CD4-positive, CD25-positive, alpha-beta regulatory T cell (primary cell): ENCODE measurements at regions not wholly inside any gene's neighbourhood (a gene's known extent, or its start where the extent isn't known, plus 50 kb on each side); places are given as distances from the start of the nearest gene placed in this dataset.

ENCODE experiments used
- ATAC-seq, 2 donors: fragments of 150-1000 bp; cut with Tn5 transposase; one replicate each; pipeline ENCODE4 v1.10.0; 2021; ENCODE audit warnings: low read depth in 2 of 2, moderate number of reproducible peaks in 2 of 2, moderate library complexity in 1 of 2
- DNase-seq, 3 donors: peaks; one replicate each; pipeline versions ENCODE4 v3.0.0 to v3.0.0-alpha.2; 2012 to 2022; ENCODE audit warnings: mixed read lengths in 1 of 3
- H3K27ac ChIP-seq: one replicate; pipeline ENCODE4 v1.7.0; 2013; ENCODE audit warnings: mild to moderate bottlenecking, low read length; ENCODE audit not compliant: insufficient read depth, poor library complexity, severe bottlenecking
- H3K27me3 ChIP-seq: one replicate; pipeline ENCODE4 v1.7.0; 2013; ENCODE audit warnings: low read length; ENCODE audit not compliant: control insufficient read depth, insufficient read depth
- H3K36me3 ChIP-seq: one replicate; pipeline ENCODE4 v1.7.0; 2013; ENCODE audit warnings: mild to moderate bottlenecking, low read length, moderate library complexity; ENCODE audit not compliant: control insufficient read depth, insufficient read depth
- H3K4me1 ChIP-seq: 2 replicates; pipeline ENCODE4 v1.7.0; 2013; ENCODE audit warnings: mild to moderate bottlenecking, low read length; ENCODE audit not compliant: insufficient read depth, control insufficient read depth, poor library complexity, severe bottlenecking
- H3K4me3 ChIP-seq: one replicate; pipeline ENCODE4 v1.7.0; 2013; ENCODE audit warnings: low read depth, mild to moderate bottlenecking, low read length, moderate library complexity
- H3K9me3 ChIP-seq, 2 experiments: 1 replicate in 1 of 2; 2 replicates in 1 of 2; pipeline ENCODE4 v1.7.0; 2013; ENCODE audit warnings: low read length in 2 of 2, mild to moderate bottlenecking in 1 of 2, moderate library complexity in 1 of 2; ENCODE audit not compliant: control insufficient read depth in 2 of 2
- H3K27ac Mint-ChIP-seq, 3 donors: one replicate each; pipeline ENCODE4 v1.8.0; 2020 to 2022; ENCODE audit warnings: mild to moderate bottlenecking in 3 of 3, mixed read lengths in 3 of 3, moderate library complexity in 2 of 3
- H3K27me3 Mint-ChIP-seq: one replicate; pipeline ENCODE4 v1.8.0; 2022; ENCODE audit warnings: mild to moderate bottlenecking, mixed read lengths
- H3K36me3 Mint-ChIP-seq: one replicate; pipeline ENCODE4 v1.8.0; 2020; ENCODE audit warnings: mixed read lengths
- H3K4me1 Mint-ChIP-seq, 4 donors: one replicate each; pipeline ENCODE4 v1.8.0; 2020 to 2022; ENCODE audit warnings: mixed read lengths in 4 of 4, mild to moderate bottlenecking in 1 of 4
- H3K4me3 Mint-ChIP-seq, 4 donors: one replicate each; pipeline ENCODE4 v1.8.0; 2020 to 2022; ENCODE audit warnings: mild to moderate bottlenecking in 4 of 4, mixed read lengths in 4 of 4, moderate library complexity in 3 of 4
- H3K9me3 Mint-ChIP-seq, 7 donors: one replicate each; pipeline ENCODE4 v1.8.0; 2020 to 2022; ENCODE audit warnings: mixed read lengths in 7 of 7, mild to moderate bottlenecking in 3 of 7, moderate library complexity in 2 of 7

- H3K4me1 ChIP-seq, result no peaks in the 10 kb centered on the region
- no peak overlapping the region for H3K27ac ChIP-seq
- no peaks in the 10 kb centered on the region for H3K9me3 ChIP-seq
- Mint-ChIP-seq H3K36me3 (no peaks in the 10 kb centered on the region), H3K27ac (no peak overlapping the region), H3K4me1 (no peaks in the 10 kb centered on the region), H3K27me3 (peaks cover 18% of the 10 kb centered on the region), H3K9me3 (peaks cover 0 to 2% (median 0%) of the 10 kb centered on the region in 7 donors), H3K4me3 (no peak overlapping the region)
- peaks cover 2% of the 10 kb centered on the region for H3K27me3 ChIP-seq
- ATAC-seq (no peak), DNase-seq (no peak)
- no peak overlapping the region for H3K4me3 ChIP-seq
- H3K36me3 ChIP-seq, result no peaks in the 10 kb centered on the region
These were observed 83.5 kb upstream of the VANGL1 start for GRCh38 chr1:115558275-115558674.

- DNase-seq (no peak), ATAC-seq (no peak)
- Mint-ChIP-seq H3K4me3 (no peak overlapping the region), H3K9me3 (peaks cover 0 to 2% (median 0%) of the 10 kb centered on the region in 7 donors), H3K27ac (no peak overlapping the region), H3K4me1 (no peaks in the 10 kb centered on the region), H3K27me3 (peaks cover 18% of the 10 kb centered on the region), H3K36me3 (no peaks in the 10 kb centered on the region)
- no peaks in the 10 kb centered on the region for H3K36me3 ChIP-seq
- H3K4me1 ChIP-seq, result no peaks in the 10 kb centered on the region
- H3K27ac ChIP-seq, result no peak overlapping the region
- no peak overlapping the region for H3K4me3 ChIP-seq
- peaks cover 2% of the 10 kb centered on the region for H3K27me3 ChIP-seq
- H3K9me3 ChIP-seq, result no peaks in the 10 kb centered on the region
These were observed 84.1 kb upstream of the VANGL1 start for GRCh38 chr1:115557715-115558114.

DNA sequence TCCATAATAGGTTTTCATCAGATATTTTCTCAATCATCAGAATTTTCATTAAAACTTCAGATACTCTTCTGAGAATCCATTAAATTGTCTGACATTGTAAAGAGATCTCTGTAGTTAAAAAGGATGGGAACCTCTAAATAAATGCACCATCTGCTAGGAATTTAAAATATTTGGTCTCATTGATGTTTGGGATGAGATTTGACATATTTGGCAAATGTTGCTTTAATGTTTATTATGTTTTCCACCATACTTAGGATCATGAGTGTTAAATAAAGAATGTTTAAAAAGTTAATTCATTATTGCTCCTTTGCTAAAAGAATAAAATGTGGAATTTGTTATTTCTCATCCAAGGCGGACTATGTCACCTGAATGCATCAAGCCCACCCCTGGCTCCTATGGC lies 85.5 kb upstream of the VANGL1 start:
- Histone ChIP-seq H3K27ac (no peak overlapping the region), H3K9me3 (no peaks in the 10 kb centered on the region), H3K4me1 (no peaks in the 10 kb centered on the region), H3K27me3 (no peaks in the 10 kb centered on the region), H3K4me3 (no peak overlapping the region), H3K36me3 (no peaks in the 10 kb centered on the region)
- no peak for ATAC-seq
- Mint-ChIP-seq H3K4me3 (no peak overlapping the region), H3K27me3 (peaks cover 20% of the 10 kb centered on the region), H3K4me1 (no peaks in the 10 kb centered on the region), H3K9me3 (peaks cover 0 to 2% (median 0%) of the 10 kb centered on the region in 7 donors), H3K27ac (no peak overlapping the region), H3K36me3 (no peaks in the 10 kb centered on the region)
- no peak for DNase-seq

DNA sequence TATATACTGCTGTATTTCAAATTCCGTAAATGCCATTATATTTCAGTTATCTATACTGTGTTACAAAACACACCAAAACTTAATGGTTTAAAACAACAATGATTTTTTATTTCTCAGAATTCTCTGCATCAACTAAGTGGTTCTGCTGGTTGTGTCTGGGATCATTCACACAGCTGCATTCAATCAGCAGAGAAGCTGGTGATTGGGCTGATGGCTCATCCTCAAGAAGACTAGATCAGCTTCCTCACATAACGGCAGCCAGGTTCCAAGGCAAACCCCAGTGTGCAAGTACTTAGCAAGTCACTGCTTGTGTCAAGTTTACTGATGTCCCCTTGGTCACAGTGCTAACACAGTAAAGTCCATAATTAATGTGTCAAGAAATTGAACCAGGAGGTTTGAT lies 86.3 kb upstream of the VANGL1 start:
- no peaks in the 10 kb centered on the region for H3K4me1 Mint-ChIP-seq
- Histone ChIP-seq H3K4me3 (no peak overlapping the region), H3K4me1 (no peaks in the 10 kb centered on the region), H3K9me3 (no peaks in the 10 kb centered on the region), H3K36me3 (no peaks in the 10 kb centered on the region), H3K27me3 (no peaks in the 10 kb centered on the region), H3K27ac (no peak overlapping the region)
- H3K27ac Mint-ChIP-seq, result no peak overlapping the region
- peaks cover 14% of the 10 kb centered on the region for H3K27me3 Mint-ChIP-seq
- H3K9me3 Mint-ChIP-seq, result peaks cover 0 to 2% (median 0%) of the 10 kb centered on the region in 7 donors
- no peaks in the 10 kb centered on the region for H3K36me3 Mint-ChIP-seq
- DNase-seq (no peak), ATAC-seq (no peak)
- H3K4me3 Mint-ChIP-seq, result no peak overlapping the region

DNA sequence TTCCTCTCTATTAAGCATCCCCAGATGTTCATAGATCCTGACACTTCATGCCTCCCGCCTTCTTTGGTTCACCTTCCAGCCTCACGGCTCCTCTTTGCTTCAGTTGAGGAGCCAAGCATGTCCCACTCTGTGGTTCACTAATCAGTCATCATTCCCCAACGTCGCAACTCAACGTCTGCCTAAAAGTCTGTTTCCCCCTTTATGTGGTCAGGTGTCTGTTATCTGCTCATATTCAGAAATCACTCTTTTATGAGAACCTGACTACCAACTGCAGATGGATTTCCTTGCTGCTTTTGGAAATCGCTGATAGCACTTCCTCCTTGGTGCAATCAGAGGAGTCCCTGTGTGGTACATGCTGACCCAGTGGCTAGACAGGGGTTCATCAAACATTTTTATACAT lies 94.1 kb upstream of the VANGL1 start:
- Mint-ChIP-seq H3K27ac (no peak overlapping the region), H3K4me1 (no peaks in the 10 kb centered on the region), H3K27me3 (peaks cover 10% of the 10 kb centered on the region), H3K36me3 (no peaks in the 10 kb centered on the region), H3K9me3 (peaks cover 0 to 4% (median 0%) of the 10 kb centered on the region in 7 donors), H3K4me3 (no peak overlapping the region)
- ATAC-seq (no peak), DNase-seq (no peak)
- Histone ChIP-seq H3K4me1 (no peaks in the 10 kb centered on the region), H3K27ac (no peak overlapping the region), H3K27me3 (no peaks in the 10 kb centered on the region), H3K36me3 (no peaks in the 10 kb centered on the region), H3K4me3 (no peak overlapping the region), H3K9me3 (no peaks in the 10 kb centered on the region)

DNA sequence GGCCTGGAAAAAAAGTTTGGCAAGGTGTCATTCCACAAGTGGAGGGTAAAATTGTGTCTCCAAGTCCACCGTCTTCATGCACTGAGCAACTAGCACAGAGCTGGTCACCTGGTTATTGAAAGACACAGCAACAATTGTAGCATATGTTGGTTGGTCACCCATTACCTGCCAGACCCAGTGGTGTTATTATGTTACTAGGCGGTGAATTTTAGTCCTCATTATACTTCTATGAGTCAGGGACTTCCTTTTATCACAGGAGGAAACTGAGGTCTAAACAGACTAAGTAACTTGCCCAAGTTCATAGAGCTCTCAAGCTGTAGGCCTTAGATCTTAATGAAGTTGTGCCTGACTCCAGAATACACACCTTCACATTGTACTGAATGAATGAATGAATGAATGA lies 94.9 kb upstream of the VANGL1 start:
- Histone ChIP-seq H3K4me3 (no peak overlapping the region), H3K27ac (no peak overlapping the region), H3K9me3 (no peaks in the 10 kb centered on the region), H3K4me1 (no peaks in the 10 kb centered on the region), H3K36me3 (no peaks in the 10 kb centered on the region), H3K27me3 (no peaks in the 10 kb centered on the region)
- H3K9me3 Mint-ChIP-seq, result peaks cover 0 to 4% (median 0%) of the 10 kb centered on the region in 7 donors
- no peak for DNase-seq
- ATAC-seq, result no peak
- H3K4me3 Mint-ChIP-seq, result no peak overlapping the region
- H3K36me3 Mint-ChIP-seq, result no peaks in the 10 kb centered on the region
- H3K27me3 Mint-ChIP-seq, result peaks cover 12% of the 10 kb centered on the region
- H3K4me1 Mint-ChIP-seq, result no peaks in the 10 kb centered on the region
- no peak overlapping the region for H3K27ac Mint-ChIP-seq

DNA sequence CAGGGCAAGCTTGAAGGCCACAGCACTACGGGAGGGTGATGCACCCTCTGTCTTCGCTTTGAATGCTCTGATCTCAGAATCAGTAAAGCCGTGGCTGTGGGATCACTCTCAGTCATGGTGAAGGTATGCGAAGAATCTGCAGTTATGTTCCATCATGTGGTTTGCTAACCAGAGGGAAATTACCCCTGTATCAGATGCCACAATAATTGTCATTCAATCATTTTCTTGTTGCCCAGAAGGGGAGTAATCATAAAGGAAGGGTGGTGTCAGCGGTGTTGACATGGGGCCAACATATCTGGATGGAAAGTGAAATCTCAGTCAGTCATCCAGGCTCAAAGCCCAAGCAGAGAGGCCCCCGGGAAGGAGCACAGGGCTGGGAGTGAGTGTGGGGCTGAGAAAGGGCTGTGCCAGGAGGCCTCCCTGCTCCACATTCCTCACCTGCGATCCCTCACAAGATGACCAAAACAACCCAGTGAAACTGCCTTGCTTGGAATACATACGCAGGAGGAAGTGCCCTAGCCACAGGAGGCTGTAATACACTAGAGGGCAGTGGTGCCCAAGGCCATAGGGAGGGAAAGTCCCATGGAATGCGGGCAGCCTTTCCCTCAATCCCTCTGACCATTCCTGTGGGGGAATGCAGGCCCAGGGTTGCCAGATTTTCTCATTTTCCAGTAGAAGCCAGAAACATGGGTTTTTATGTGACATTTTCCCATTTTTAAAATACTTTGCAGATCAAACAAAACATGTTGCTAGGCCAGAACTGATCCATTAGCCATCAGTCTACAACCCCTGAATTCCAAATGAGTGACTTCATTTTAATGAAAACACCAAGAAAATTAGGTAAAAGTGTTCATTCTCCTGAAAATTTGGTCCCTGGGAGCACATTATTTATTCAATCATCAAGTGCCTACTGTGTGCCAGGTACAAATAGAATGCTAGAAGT lies 95.7 kb upstream of the VANGL1 start:
- Mint-ChIP-seq H3K27me3 (peaks cover 13% of the 10 kb centered on the region), H3K4me3 (no peak overlapping the region), H3K9me3 (peaks cover 0 to 4% (median 0%) of the 10 kb centered on the region in 7 donors), H3K36me3 (no peaks in the 10 kb centered on the region), H3K27ac (no peak overlapping the region), H3K4me1 (no peaks in the 10 kb centered on the region)
- DNase-seq, result no peak
- ATAC-seq, result no peak
- Histone ChIP-seq H3K36me3 (no peaks in the 10 kb centered on the region), H3K27ac (no peak overlapping the region), H3K4me3 (no peak overlapping the region), H3K4me1 (no peaks in the 10 kb centered on the region), H3K27me3 (no peaks in the 10 kb centered on the region), H3K9me3 (no peaks in the 10 kb centered on the region)
